ENCODE measurements at regions not wholly inside any gene's neighbourhood (a gene's known extent, or its start where the extent isn't known, plus 50 kb on each side); places are given as distances from the start of the nearest gene placed in this dataset.

DNA sequence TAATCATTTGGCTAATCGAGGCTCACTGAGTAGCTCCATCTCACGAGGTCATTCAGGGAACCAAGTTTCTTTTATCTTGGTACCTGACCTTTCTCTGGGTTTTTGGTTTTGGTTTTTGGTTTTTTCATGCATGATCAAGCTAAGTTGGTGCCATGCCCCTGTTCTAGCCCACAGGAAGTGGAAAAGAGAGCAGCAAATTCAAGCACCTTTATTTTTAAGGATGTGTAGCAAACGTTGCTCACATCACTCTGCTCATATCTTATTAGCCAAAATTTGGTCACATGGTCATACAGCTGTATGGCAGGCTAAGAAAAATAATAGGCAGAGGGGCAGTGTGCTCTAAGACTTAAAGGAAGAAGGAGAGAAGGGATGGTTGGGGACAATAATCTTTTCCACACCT, 593.5 kb downstream of the DIAPH3 start:
- Histone ChIP-seq H3K9me3 (ENCODE audit: low read length) (no peaks in the 10 kb centered on the region), H3K4me3 (replicated peaks in 1 of 3; ENCODE audit: insufficient read depth in 1 of 3, low read depth in 2 of 3, low read length in 3 of 3) (no peak overlapping the region), H3K27me3 (ENCODE audit: control insufficient read depth in 1 of 2, insufficient read depth in 2 of 2, low read length in 2 of 2) (no peaks in the 10 kb centered on the region), H4K20me1 (ENCODE audit: insufficient read depth, low read length) (no peaks in the 10 kb centered on the region), H3K79me2 (ENCODE audit: insufficient read depth, low read length) (no peaks in the 10 kb centered on the region), H3K4me2 (ENCODE audit: low read depth, low read length) (no peak overlapping the region), H3K4me1 (ENCODE audit: insufficient read depth, low read length) (no peaks in the 10 kb centered on the region), H2AFZ (ENCODE audit: low read length) (no peak overlapping the region), H3K9ac (ENCODE audit: insufficient read depth, low read depth, low read length) (no peak overlapping the region), H3K36me3 (replicated peaks in 1 of 2; ENCODE audit: control insufficient read depth in 1 of 2, insufficient read depth in 2 of 2, low read length in 2 of 2) (no peaks in the 10 kb centered on the region), H3K27ac (ENCODE audit: extremely low read length, insufficient read depth, low read length) (no peak overlapping the region)
- CTCF ChIA-PET (ENCODE audit: low intra/inter-chr PET ratio, low total read pairs), result no interaction called here
- TF ChIP-seq ZNF503 (CRISPR knock-in tag; IDR thresholded peaks at IDR 0.05), result no peak
- 0 out of 2 replicates have a peak, but pooled peaks have one; percentile 6 for TF ChIP-seq CREB1 (IDR thresholded peaks at IDR 0.05)
- TF ChIP-seq CREB1 (CRISPR knock-in tag; IDR thresholded peaks at IDR 0.05), result no peak
- 1% methylated on average over 3 of the region's 3 CpGs for WGBS (ENCODE audit: low lambda C conversion rate)
- in situ Hi-C loops (cut with HindIII; ENCODE audit: extremely low pct_ligation_motif_present, low pct_unique_long_range_greater_than_20kb), result no loop called here
- intact Hi-C loops (cut with micrococcal nuclease; ENCODE audit: unreplicated experiment), result no loop called here
- DNase-seq (ENCODE audit: low spot score) (no peak), FAIRE-seq (no peak), ATAC-seq (no peak)
- POLR2A ChIA-PET, result no interaction called here
- no TSS peak for BruUV-seq (replicated peaks)

DNA sequence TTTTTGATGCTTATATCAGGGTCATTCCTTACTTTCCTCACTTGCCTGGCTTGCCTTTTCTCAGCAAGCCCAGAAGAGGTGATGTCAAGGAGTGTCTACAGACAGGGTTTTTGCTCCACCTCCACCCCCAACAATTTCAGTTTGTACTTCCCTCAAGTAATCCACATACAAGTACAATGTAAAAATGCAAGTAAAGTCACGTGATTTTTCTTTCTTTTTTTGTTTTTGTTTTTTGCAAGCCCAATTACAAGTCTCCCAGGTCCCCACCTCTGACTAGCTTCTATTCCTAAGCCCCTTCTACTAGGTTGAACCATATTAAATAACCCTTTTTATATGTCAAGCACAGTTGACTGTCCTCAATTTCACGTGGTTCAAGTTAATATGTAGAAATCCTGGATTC, 579.6 kb downstream of the DIAPH3 start:
- Histone ChIP-seq H3K36me3 (replicated peaks in 1 of 2; ENCODE audit: control insufficient read depth in 1 of 2, insufficient read depth in 2 of 2, low read length in 2 of 2) (no peaks in the 10 kb centered on the region), H3K9ac (ENCODE audit: insufficient read depth, low read depth, low read length) (no peak overlapping the region), H3K27me3 (ENCODE audit: control insufficient read depth in 1 of 2, insufficient read depth in 2 of 2, low read length in 2 of 2) (no peaks in the 10 kb centered on the region), H3K4me3 (replicated peaks in 1 of 3; ENCODE audit: insufficient read depth in 1 of 3, low read depth in 2 of 3, low read length in 3 of 3) (no peak overlapping the region), H2AFZ (ENCODE audit: low read length) (no peak overlapping the region), H3K9me3 (ENCODE audit: low read length) (no peaks in the 10 kb centered on the region), H4K20me1 (ENCODE audit: insufficient read depth, low read length) (no peaks in the 10 kb centered on the region), H3K4me1 (ENCODE audit: insufficient read depth, low read length) (no peaks in the 10 kb centered on the region), H3K4me2 (ENCODE audit: low read depth, low read length) (no peak overlapping the region), H3K79me2 (ENCODE audit: insufficient read depth, low read length) (no peaks in the 10 kb centered on the region), H3K27ac (ENCODE audit: extremely low read length, insufficient read depth, low read length) (no peak overlapping the region)
- WGBS (ENCODE audit: low lambda C conversion rate), result 3% methylated on average over 2 of the region's 2 CpGs
- DNase-seq (ENCODE audit: low spot score) (no peak), ATAC-seq (no peak), FAIRE-seq (no peak)
- ChIA-PET POLR2A (no interaction called here), CTCF (ENCODE audit: low intra/inter-chr PET ratio, low total read pairs) (no interaction called here)
- intact Hi-C loops (cut with micrococcal nuclease; ENCODE audit: unreplicated experiment) (no loop called here), in situ Hi-C loops (cut with HindIII; ENCODE audit: extremely low pct_ligation_motif_present, low pct_unique_long_range_greater_than_20kb) (no loop called here)
- TF ChIP-seq ZNF713 (CRISPR knock-in tag; IDR thresholded peaks at IDR 0.05) (no peak), RAD51 (IDR thresholded peaks at IDR 0.05; ENCODE audit: borderline replicate concordance) (peak; percentile 65; the same call in 1 of the 2 replicates)
- no TSS peak for BruUV-seq (replicated peaks)

All from HepG2 (cell line).